ENCODE measurements at regions not wholly inside any gene's neighbourhood (a gene's known extent, or its start where the extent isn't known, plus 50 kb on each side); places are given as distances from the start of the nearest gene placed in this dataset.

DNA sequence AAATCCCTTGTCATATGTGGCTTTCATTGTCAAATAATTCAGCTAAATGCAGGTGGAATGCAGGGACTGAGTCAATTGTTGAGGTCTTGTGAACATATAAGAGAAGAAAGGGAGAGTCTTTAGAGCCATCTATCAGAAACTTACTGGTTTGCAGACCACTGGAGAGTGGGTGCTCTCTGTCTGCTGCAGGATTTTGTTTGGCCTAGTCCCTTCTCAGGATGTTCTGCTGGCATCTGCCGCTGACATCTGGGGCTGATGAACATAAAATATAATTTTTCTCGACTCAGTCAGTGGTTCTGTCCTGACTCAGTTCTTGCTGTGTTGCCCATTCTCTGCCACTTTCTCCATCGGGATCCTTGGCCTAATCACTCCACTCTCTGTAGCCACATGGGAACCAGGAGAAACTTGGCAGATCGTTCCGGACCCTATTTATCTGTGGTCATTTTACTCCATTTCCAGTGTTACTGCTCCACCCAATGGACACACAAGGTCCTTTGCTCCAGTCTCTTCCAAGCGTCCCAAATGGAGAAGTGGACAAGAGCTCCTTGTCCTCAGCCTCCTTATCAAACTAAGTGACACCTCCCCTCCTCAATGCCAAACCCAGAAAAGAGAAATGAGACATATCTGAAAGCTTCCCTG is 436.2 kb downstream of the FAT4 start:
- no peak for FAIRE-seq

More for the DNA sequence above, 436.2 kb downstream of the FAT4 start:
- no peak for ATAC-seq
- H3K36me3 ChIP-seq (ENCODE audit: control insufficient read depth in 2 of 2, insufficient read depth in 2 of 2, low read length in 1 of 2) = no peaks in the 10 kb centered on the region
- no TSS peak for BruUV-seq (replicated peaks)
- no peaks in the 10 kb centered on the region for H3K79me2 ChIP-seq (ENCODE audit: control insufficient read depth, insufficient read depth, low read length)
- no peaks in the 10 kb centered on the region for H3K9me3 ChIP-seq (replicated peaks; ENCODE audit: control insufficient read depth, insufficient read depth, low read length)
- TF ChIP-seq RB1 (IDR thresholded peaks at IDR 0.05; ENCODE audit: borderline replicate concordance) = no peak
- TF ChIP-seq, protein P1, sequence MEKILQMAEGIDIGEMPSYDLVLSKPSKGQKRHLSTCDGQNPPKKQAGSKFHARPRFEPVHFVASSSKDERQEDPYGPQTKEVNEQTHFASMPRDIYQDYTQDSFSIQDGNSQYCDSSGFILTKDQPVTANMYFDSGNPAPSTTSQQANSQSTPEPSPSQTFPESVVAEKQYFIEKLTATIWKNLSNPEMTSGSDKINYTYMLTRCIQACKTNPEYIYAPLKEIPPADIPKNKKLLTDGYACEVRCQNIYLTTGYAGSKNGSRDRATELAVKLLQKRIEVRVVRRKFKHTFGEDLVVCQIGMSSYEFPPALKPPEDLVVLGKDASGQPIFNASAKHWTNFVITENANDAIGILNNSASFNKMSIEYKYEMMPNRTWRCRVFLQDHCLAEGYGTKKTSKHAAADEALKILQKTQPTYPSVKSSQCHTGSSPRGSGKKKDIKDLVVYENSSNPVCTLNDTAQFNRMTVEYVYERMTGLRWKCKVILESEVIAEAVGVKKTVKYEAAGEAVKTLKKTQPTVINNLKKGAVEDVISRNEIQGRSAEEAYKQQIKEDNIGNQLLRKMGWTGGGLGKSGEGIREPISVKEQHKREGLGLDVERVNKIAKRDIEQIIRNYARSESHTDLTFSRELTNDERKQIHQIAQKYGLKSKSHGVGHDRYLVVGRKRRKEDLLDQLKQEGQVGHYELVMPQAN (conservative IDR thresholded peaks at IDR 0.05) = no peak
- TF ChIP-seq GABPA (IDR thresholded peaks at IDR 0.05; ENCODE audit: low read depth) = no peak
- TF ChIP-seq KAT2A (conservative IDR thresholded peaks at IDR 0.05; ENCODE audit: control insufficient read depth, low read depth, low read length) = no peak
- TF ChIP-seq NFYA (IDR thresholded peaks at IDR 0.05; ENCODE audit: borderline replicate concordance, low read depth, low read length) = no peak
- no peak for TF ChIP-seq EZH2 (IDR thresholded peaks at IDR 0.05; ENCODE audit: borderline replicate concordance, control insufficient read depth, low read depth, low read length)
- TF ChIP-seq ZBED1 (IDR thresholded peaks at IDR 0.05; ENCODE audit: borderline replicate concordance) = no peak
- no peak for TF ChIP-seq ETV6 (conservative IDR thresholded peaks at IDR 0.05 in 1 of 2, IDR thresholded peaks at IDR 0.05 in 1 of 2; ENCODE audit: borderline replicate concordance in 1 of 2, low read depth in 1 of 2)
- TF ChIP-seq, protein P2, sequence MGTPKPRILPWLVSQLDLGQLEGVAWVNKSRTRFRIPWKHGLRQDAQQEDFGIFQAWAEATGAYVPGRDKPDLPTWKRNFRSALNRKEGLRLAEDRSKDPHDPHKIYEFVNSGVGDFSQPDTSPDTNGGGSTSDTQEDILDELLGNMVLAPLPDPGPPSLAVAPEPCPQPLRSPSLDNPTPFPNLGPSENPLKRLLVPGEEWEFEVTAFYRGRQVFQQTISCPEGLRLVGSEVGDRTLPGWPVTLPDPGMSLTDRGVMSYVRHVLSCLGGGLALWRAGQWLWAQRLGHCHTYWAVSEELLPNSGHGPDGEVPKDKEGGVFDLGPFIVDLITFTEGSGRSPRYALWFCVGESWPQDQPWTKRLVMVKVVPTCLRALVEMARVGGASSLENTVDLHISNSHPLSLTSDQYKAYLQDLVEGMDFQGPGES (IDR thresholded peaks at IDR 0.05) = no peak
- no peak for TF ChIP-seq YY1 (IDR thresholded peaks at IDR 0.05; ENCODE audit: low read depth, low read length)
- RAD21 ChIA-PET (ENCODE audit: unreplicated experiment) = no interaction called here
- no peak overlapping the region for H3K27ac ChIP-seq (ENCODE audit: control insufficient read depth, insufficient read depth)
- no peaks in the 10 kb centered on the region; a peak in 1 of 4 replicates for H3K27me3 ChIP-seq (replicated peaks in 1 of 2; ENCODE audit: control insufficient read depth in 2 of 2, insufficient read depth in 2 of 2, low read length in 1 of 2)
- in situ Hi-C loops (cut with MboI) = no loop called here
- 40% methylated on average over 6 of the region's 6 CpGs for WGBS (ENCODE audit: insufficient coverage, insufficient replicate concordance, low lambda C conversion rate, missing lambda C conversion rate)
- H3K4me1 ChIP-seq (ENCODE audit: control insufficient read depth, insufficient read depth, low read length) = no peaks in the 10 kb centered on the region
- no peak overlapping the region for H3K9ac ChIP-seq (ENCODE audit: control insufficient read depth, insufficient read depth, low read length)
- H3K4me3 ChIP-seq = no peak overlapping the region
- no peak overlapping the region for H3K4me2 ChIP-seq (ENCODE audit: control insufficient read depth, insufficient read depth)
- SMC1A ChIA-PET (ENCODE audit: uncharacterized antibody, unreplicated experiment) = interaction anchor here (1.1 kb wide), 1 partner anchor 40 kb away, joined by 3 read pairs; no protein-coding TSS in a partner anchor
- CTCF ChIA-PET = interaction anchor here (1.6 kb wide), 1 partner anchor 76 kb away, joined by 3 read pairs; no protein-coding TSS in a partner anchor
- no peak overlapping the region for H2AFZ ChIP-seq (ENCODE audit: control insufficient read depth, low read depth, low read length)
- intact Hi-C loops (cut with micrococcal nuclease; ENCODE audit: unreplicated experiment) = no loop called here
- DNase-seq (ENCODE audit: low read depth, low spot score) = no peak
- POLR2A ChIA-PET = interaction anchor here (0.6 kb wide), 1 partner anchor 262 kb away, joined by 4 read pairs; no protein-coding TSS in a partner anchor
- no peaks in the 10 kb centered on the region for H4K20me1 ChIP-seq (ENCODE audit: control insufficient read depth, insufficient read depth)
